HepG2 (cell line): ENCODE measurements at regions not wholly inside any gene's neighbourhood (a gene's known extent, or its start where the extent isn't known, plus 50 kb on each side); places are given as distances from the start of the nearest gene placed in this dataset.

Source experiments
- KIAA2018 ChIP-seq: sonication (generic); formaldehyde crosslinking; IDR thresholded peaks from 2 replicates; pipeline ENCODE4 v1.5.0; 2020; ENCODE audit warnings: mild to moderate bottlenecking, missing genetic modification reagents, borderline replicate concordance
- PHB2 ChIP-seq: fragments of 450-650 bp; IDR thresholded peaks from 2 replicates; pipeline ENCODE4 v1.6.1; 2018; ENCODE audit not compliant: partially characterized antibody
- ZBTB20 ChIP-seq: sonication (generic); formaldehyde crosslinking; IDR thresholded peaks from 2 replicates; pipeline ENCODE4 v1.8.1; 2023; ENCODE audit warnings: missing genetic modification reagents, low read depth, mild to moderate bottlenecking, borderline replicate concordance
- ZBTB26 ChIP-seq: IDR thresholded peaks from 2 replicates; pipeline ENCODE4 v1.6.1; 2016; ENCODE audit warnings: missing compliant biosample characterization, missing genetic modification reagents, borderline replicate concordance
- ZBTB40 ChIP-seq, 2 experiments: fragments of 450-650 bp in 1 of 2; sonication (generic) in 1 of 2; formaldehyde crosslinking in 1 of 2; IDR thresholded peaks; 2 replicates each; pipeline versions ENCODE4 v1.6.1 to v1.8.0; 2016 to 2022; ENCODE audit warnings: antibody characterized with exemption in 1 of 2, mild to moderate bottlenecking in 1 of 2, missing genetic modification reagents in 1 of 2
- ZC3H4 ChIP-seq: sonication (generic); formaldehyde crosslinking; IDR thresholded peaks from 2 replicates; pipeline ENCODE4 v1.4.0; 2020; ENCODE audit warnings: missing genetic modification reagents, borderline replicate concordance
- TF ChIP-seq, protein P1 (sequence below): sonication (generic); formaldehyde crosslinking; IDR thresholded peaks from 2 replicates; pipeline ENCODE4 v1.8.1; 2022; ENCODE audit warnings: low read depth, mild to moderate bottlenecking, missing genetic modification reagents

DNA sequence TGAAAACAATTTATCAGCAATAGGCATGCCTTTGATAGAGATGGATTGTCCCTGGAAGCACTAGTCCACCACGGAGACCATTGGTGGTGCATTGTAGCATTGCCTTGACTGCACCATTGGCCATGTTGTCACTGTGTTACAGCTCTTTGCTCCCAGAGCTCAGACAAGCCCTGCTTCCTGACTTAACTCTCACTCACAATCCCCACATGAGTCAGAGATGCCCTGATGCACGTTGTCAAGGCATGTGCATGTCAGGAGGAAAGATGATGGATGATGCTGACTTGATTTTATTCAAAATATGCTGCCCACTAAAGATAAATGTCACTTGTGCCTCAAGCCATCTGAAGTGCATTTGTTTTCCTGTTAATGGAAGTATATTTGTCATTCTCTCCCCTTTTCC, 266.1 kb downstream of the ARRDC4 start (continued):
- TF ChIP-seq KIAA2018 (no peak), PHB2 (no peak), ZBTB20 (CRISPR knock-in tag) (no peak), ZBTB40 (IDR thresholded peaks at IDR 0.05) (no peak), ZBTB40 (CRISPR knock-in tag; IDR thresholded peaks at IDR 0.05) (no peak), ZBTB26 (no peak), ZC3H4 (CRISPR knock-in tag) (no peak)
- TF ChIP-seq, protein P1, sequence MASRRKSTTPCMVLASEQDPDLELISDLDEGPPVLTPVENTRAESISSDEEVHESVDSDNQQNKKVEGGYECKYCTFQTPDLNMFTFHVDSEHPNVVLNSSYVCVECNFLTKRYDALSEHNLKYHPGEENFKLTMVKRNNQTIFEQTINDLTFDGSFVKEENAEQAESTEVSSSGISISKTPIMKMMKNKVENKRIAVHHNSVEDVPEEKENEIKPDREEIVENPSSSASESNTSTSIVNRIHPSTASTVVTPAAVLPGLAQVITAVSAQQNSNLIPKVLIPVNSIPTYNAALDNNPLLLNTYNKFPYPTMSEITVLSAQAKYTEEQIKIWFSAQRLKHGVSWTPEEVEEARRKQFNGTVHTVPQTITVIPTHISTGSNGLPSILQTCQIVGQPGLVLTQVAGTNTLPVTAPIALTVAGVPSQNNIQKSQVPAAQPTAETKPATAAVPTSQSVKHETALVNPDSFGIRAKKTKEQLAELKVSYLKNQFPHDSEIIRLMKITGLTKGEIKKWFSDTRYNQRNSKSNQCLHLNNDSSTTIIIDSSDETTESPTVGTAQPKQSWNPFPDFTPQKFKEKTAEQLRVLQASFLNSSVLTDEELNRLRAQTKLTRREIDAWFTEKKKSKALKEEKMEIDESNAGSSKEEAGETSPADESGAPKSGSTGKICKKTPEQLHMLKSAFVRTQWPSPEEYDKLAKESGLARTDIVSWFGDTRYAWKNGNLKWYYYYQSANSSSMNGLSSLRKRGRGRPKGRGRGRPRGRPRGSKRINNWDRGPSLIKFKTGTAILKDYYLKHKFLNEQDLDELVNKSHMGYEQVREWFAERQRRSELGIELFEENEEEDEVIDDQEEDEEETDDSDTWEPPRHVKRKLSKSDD (CRISPR knock-in tag): no peak
